Central memory CD4-positive, alpha-beta T cell (primary cell): ENCODE measurements at regions not wholly inside any gene's neighbourhood (a gene's known extent, or its start where the extent isn't known, plus 50 kb on each side); places are given as distances from the start of the nearest gene placed in this dataset.
"Not testable (repeated sequence)": the region's sequence is repeated elsewhere in the genome, so short reads cannot be mapped to it uniquely, and the experiment has no call there.

Experiments used
- DNase-seq: peaks from one replicate; pipeline ENCODE4 v3.0.0; 2022

- DNase-seq, result not testable (repeated sequence)
These were observed 134.3 kb upstream of the RUNX1 start for GRCh38 chr21:35183389-35183788.

DNA sequence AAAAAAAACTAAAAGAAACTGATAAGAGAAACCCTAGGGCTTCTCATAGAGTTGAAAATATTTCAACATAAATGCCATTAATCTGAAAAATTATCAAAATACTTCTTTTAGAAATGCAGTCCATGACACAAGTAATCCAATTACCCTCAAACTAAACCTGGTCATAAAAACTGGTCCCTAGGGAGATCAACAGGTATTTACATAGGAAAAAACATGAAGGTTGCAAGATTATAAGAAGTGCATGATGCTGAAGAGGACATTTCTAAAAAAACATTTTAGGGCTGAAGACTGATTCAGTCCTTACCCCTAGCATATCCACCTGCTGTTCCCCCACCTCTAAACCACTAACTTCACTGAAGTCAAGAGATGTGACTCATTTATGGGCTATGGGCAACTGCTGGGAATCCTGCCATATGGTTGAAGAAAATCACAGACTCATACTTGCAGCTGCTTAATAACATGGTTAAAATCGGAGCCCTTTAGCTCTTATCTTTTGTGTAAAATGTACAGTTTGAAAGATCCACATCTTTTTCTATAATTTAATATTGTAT is 131.0 kb upstream of the RUNX1 start:
- DNase-seq, result no peak

- DNase-seq, result no peak
These were observed 129.7 kb upstream of the RUNX1 start for GRCh38 chr21:35178827-35179226.

GRCh38 chr21:35178098-35178497 is 129.0 kb upstream of the RUNX1 start:
- no peak for DNase-seq

- DNase-seq, result peak; percentile 12
These were observed 123.1 kb upstream of the RUNX1 start for GRCh38 chr21:35172231-35172630.

DNA sequence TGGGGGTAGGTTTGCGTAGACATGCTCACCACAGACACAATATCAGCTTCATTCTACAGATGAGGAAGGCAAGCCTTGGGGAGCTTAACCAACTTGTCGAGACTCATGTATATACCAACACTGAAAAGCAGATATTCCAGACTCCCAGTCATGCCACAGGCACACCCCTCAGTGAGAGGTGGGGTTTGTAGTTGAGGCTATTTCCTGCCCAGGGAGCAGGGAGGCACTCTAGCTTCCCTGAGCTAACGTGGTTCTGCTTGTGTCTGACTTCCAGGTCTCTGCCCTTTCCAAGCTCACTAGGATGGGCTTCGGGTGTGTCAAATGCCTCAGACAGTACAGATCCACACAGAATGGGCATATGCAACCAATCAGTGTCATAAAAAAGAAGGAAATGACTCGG is 122.3 kb upstream of the RUNX1 start:
- DNase-seq, result no peak

- DNase-seq, result no peak
These were observed 121.7 kb upstream of the RUNX1 start for GRCh38 chr21:35170818-35171217.

GRCh38 chr21:35170244-35170643 is 121.1 kb upstream of the RUNX1 start:
- no peak for DNase-seq

DNA sequence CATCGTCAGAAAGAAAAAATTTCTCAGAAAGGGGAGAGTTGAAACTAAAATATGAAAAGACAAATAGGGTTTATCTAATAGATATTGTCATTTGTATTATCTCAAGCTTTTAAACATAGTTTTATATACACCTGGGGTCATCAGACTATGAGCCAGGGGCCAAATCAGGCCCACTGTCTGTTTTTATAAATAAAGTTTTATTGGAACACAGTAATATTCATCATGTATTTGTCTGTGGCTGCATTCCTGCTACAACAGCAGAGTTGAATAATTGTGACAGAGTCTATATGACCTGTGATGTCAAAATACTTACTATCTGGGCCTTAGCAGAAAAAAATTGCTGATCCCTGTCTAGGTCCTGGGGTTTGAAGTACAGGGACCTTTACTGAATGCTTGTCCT is 120.5 kb upstream of the RUNX1 start:
- DNase-seq, result no peak

- no peak for DNase-seq
These were observed 119.6 kb upstream of the RUNX1 start for GRCh38 chr21:35168735-35169134.

GRCh38 chr21:35164971-35165483 is 115.9 kb upstream of the RUNX1 start:
- no peak for DNase-seq

DNA sequence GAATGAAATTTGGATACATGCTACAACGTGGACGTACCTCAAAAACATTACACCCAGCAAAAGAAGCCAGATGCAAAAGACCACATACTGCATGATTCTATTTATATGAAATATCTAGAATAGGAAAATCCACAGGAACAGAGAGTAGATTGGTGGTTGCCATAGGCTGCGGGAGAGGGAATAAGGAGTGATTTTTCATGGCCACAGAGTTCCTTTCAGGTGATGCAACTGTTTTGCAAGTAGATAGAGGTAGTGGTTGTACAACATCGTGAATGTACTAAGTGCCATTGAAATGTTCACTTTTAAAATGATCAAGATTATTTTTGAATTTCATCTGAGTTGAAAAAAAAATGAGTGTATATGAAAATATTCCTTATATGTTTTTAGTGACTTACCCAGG is 115.3 kb upstream of the RUNX1 start:
- DNase-seq, result no peak

GRCh38 chr21:35163411-35163810 is 114.3 kb upstream of the RUNX1 start:
- no peak for DNase-seq

GRCh38 chr21:35162831-35163230 is 113.7 kb upstream of the RUNX1 start:
- no peak for DNase-seq

GRCh38 chr21:35159881-35160280 is 110.8 kb upstream of the RUNX1 start:
- DNase-seq, result no peak

DNA sequence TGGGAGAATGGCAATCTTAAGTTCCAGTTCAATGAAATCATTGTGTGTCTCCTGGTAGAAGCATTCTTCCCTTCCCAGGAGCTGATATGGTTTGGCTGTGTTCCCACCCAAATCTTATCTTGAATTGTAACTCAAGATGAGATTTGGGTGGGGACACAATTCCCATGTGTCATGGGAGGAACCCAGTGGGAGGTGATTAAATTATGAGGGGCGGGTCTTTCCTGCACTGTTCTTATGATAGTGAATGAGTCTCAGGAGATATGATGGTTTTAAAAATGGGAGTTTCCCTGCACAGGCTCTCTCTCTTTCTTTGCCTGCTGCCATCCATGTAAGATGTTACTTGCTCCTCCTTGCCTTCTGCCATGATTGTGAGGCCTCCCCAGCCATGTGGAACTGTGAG is 108.3 kb upstream of the RUNX1 start:
- DNase-seq, result not testable (repeated sequence)

GRCh38 chr21:35156293-35157278 is 107.5 kb upstream of the RUNX1 start:
- no peak for DNase-seq

GRCh38 chr21:35154788-35155187 is 105.7 kb upstream of the RUNX1 start:
- no peak for DNase-seq

DNA sequence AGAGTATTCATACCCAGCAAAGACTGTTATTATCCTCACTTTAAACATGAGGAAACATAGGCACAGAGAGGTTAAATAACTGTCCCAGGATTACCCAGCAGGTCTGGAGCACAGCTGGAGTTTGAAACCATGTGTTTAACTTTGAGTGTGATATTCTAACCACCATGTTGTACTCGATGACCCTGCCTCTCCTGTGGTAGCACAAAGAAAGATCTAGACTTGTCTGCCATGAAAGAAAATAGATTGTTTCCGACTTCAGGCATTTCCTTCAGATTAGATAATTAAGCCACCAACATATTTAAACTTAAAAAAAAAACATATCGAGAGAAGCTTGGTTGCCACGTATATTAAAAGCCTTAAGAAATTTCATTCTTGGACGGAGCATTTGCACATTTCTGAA is 104.6 kb upstream of the RUNX1 start:
- no peak for DNase-seq

- no peak for DNase-seq
These were observed 101.6 kb upstream of the RUNX1 start for GRCh38 chr21:35150562-35151226.

DNA sequence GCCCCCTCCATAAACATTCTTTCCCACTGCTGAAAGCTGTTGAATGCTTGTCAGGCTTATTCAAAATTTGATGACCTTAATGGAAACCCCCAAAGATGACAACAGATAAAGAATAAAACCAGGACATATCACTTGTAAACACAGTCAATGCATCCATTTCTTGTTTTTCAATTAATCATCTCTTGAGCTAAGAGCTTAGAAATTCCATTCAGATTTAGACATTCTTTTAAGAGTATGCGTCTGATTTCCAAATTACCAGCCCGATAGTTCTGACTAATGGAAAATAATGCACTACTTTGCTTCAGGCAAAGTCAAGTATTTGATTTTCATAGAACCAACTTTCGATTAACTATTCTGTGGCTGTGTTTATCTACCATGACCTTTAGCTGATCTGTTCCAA is 100.6 kb upstream of the RUNX1 start:
- DNase-seq, result no peak

- no peak for DNase-seq
These were observed 98.3 kb upstream of the RUNX1 start for GRCh38 chr21:35147439-35147838.

GRCh38 chr21:35145626-35146233 is 96.6 kb upstream of the RUNX1 start:
- no peak for DNase-seq
